SK-N-SH (cell line): ENCODE measurements at regions not wholly inside any gene's neighbourhood (a gene's known extent, or its start where the extent isn't known, plus 50 kb on each side); places are given as distances from the start of the nearest gene placed in this dataset.

Experiments used
- CTCF ChIA-PET: fragments of 300-600, 350-600 bp; formaldehyde crosslinking; extraction: SDS; loops from one replicate; lab custom pipeline; 2021; lab: Yijun Ruan, JAX
- POLR2A ChIA-PET: fragments of 350-600 bp; sonication (Branson Sonifier 250); formaldehyde crosslinking; extraction: SDS; loops from one replicate; lab custom pipeline; 2020; ENCODE audit warnings: antibody characterized with exemption, inconsistent platforms; lab: Yijun Ruan, JAX
- DNase-seq: peaks from one replicate; pipeline ENCODE4 v3.0.0; 2012
- H2AFZ ChIP-seq: fragments of 200-600 bp; sonication (generic); 2 replicates; pipeline ENCODE4 v1.8.1; 2016; ENCODE audit warnings: antibody characterized with exemption, mild to moderate bottlenecking, low read depth
- H3F3A ChIP-seq: fragments of 200-600 bp; sonication (generic); replicated peaks from 2 replicates; pipeline ENCODE3; 2016; ENCODE audit warnings: antibody characterized with exemption, mild to moderate bottlenecking; ENCODE audit not compliant: insufficient read depth
- H3K27ac ChIP-seq, 2 experiments: fragments of 200-500 bp in 1 of 2; fragments of 200-600 bp in 1 of 2; sonication (Bioruptor generic) in 1 of 2; sonication (generic), shearing (Covaris generic) in 1 of 2; 2 replicates each; pipeline versions ENCODE4 v1.5.1 to v1.6.1; 2014 to 2016; ENCODE audit warnings: low read depth in 2 of 2, inconsistent platforms in 1 of 2, low read length in 1 of 2, mild to moderate bottlenecking in 1 of 2, mixed read lengths in 1 of 2
- H3K27me3 ChIP-seq: fragments of 200-600 bp; sonication (generic), shearing (Covaris generic); 2 replicates; pipeline ENCODE4 v1.6.1; 2016; ENCODE audit warnings: mixed run types; ENCODE audit not compliant: insufficient read depth
- H3K36me3 ChIP-seq, 2 experiments: fragments of 200-500 bp in 1 of 2; fragments of 200-600 bp in 1 of 2; sonication (Bioruptor generic) in 1 of 2; sonication (generic) in 1 of 2; replicated peaks in 1 of 2; 2 replicates each; pipeline versions ENCODE3 to v1.5.1; 2014 to 2016; ENCODE audit warnings: low read length in 1 of 2, mild to moderate bottlenecking in 1 of 2; ENCODE audit not compliant: insufficient read depth in 2 of 2, control insufficient read depth in 1 of 2
- H3K4me1 ChIP-seq, 2 experiments: fragments of 200-500 bp in 1 of 2; fragments of 200-600 bp in 1 of 2; sonication (Bioruptor generic) in 1 of 2; sonication (generic), shearing (Covaris generic) in 1 of 2; 2 replicates each; pipeline versions ENCODE4 v1.5.1 to v1.6.1; 2014 to 2016; ENCODE audit warnings: low read depth in 1 of 2, low read length in 1 of 2, mixed run types in 1 of 2; ENCODE audit not compliant: insufficient read depth in 2 of 2, control insufficient read depth in 1 of 2
- H3K4me2 ChIP-seq: fragments of 200-600 bp; sonication (generic), shearing (Covaris generic); 2 replicates; pipeline ENCODE4 v1.6.1; 2017; ENCODE audit warnings: mixed run types
- H3K4me3 ChIP-seq, 2 experiments: fragments of 200-500 bp in 1 of 2; fragments of 200-600 bp in 1 of 2; sonication (Bioruptor generic) in 1 of 2; sonication (generic), shearing (Covaris generic) in 1 of 2; 2 replicates each; pipeline versions ENCODE4 v1.5.1 to v1.8.1; 2014 to 2016; ENCODE audit warnings: low read depth in 2 of 2, inconsistent platforms in 1 of 2, low read length in 1 of 2, mild to moderate bottlenecking in 1 of 2, mixed read lengths in 1 of 2, moderate library complexity in 1 of 2
- H3K79me2 ChIP-seq: fragments of 200-600 bp; sonication (generic); 2 replicates; pipeline ENCODE4 v1.8.1; 2017; ENCODE audit warnings: mild to moderate bottlenecking; ENCODE audit not compliant: insufficient read depth
- H3K9ac ChIP-seq: fragments of 200-600 bp; sonication (generic); 2 replicates; pipeline ENCODE4 v1.6.1; 2017; ENCODE audit warnings: mixed run types
- H3K9me2 ChIP-seq: fragments of 200-600 bp; sonication (generic); 2 replicates; pipeline ENCODE4 v1.6.1; 2017; ENCODE audit warnings: mixed run types
- H3K9me3 ChIP-seq: fragments of 200-600 bp; sonication (generic); 2 replicates; pipeline ENCODE4 v1.6.1; 2017; ENCODE audit warnings: mixed run types, mild to moderate bottlenecking, moderate library complexity
- H4K20me1 ChIP-seq: fragments of 200-600 bp; sonication (generic); 2 replicates; pipeline ENCODE4 v1.6.1; 2017; ENCODE audit warnings: mild to moderate bottlenecking, mixed run types; ENCODE audit not compliant: insufficient read depth
- CTCF ChIP-seq: fragments of 200-600 bp; sonication (generic); IDR thresholded peaks from 2 replicates; pipeline ENCODE4 v1.6.1; 2017; ENCODE audit warnings: antibody characterized with exemption, mild to moderate bottlenecking, moderate library complexity
- EP300 ChIP-seq, 2 experiments: IDR thresholded peaks; 2 replicates each; pipeline versions ENCODE4 v1.4.0 to v1.6.1; 2012; ENCODE audit warnings: borderline replicate concordance in 1 of 2, low read depth in 1 of 2, low read length in 1 of 2
- EZH2phosphoT487 ChIP-seq: fragments of 200-600 bp; sonication (generic); IDR thresholded peaks from 2 replicates; pipeline ENCODE4 v1.6.1; 2017; ENCODE audit warnings: low read depth, mixed run types, mild to moderate bottlenecking, antibody characterized with exemption, moderate library complexity, borderline replicate concordance
- FOSL2 ChIP-seq: IDR thresholded peaks from 2 replicates; pipeline ENCODE4 v1.4.0; 2012; ENCODE audit warnings: low read depth, mild to moderate bottlenecking, moderate library complexity, borderline replicate concordance
- FOXM1 ChIP-seq: IDR thresholded peaks from 2 replicates; pipeline ENCODE4 v1.4.0; 2012; ENCODE audit warnings: low read depth, mild to moderate bottlenecking
- GATA2 ChIP-seq: sonication (generic); formaldehyde crosslinking; IDR thresholded peaks from 2 replicates; pipeline ENCODE4 v1.5.0; 2020; ENCODE audit warnings: mild to moderate bottlenecking, missing genetic modification reagents
- MEF2A ChIP-seq: IDR thresholded peaks from 2 replicates; pipeline ENCODE4 v1.4.0; 2012; ENCODE audit warnings: low read depth, borderline replicate concordance
- PBX3 ChIP-seq: IDR thresholded peaks from 2 replicates; pipeline ENCODE4; 2012
- POLR2AphosphoS5 ChIP-seq: IDR thresholded peaks from 2 replicates; pipeline ENCODE4 v1.6.1; 2012; ENCODE audit warnings: low read depth, low read length
- RAD21 ChIP-seq: IDR thresholded peaks from 2 replicates; pipeline ENCODE4 v1.6.1; 2012; ENCODE audit warnings: mild to moderate bottlenecking, low read length
- RCOR1 ChIP-seq: fragments of 150-350 bp; IDR thresholded peaks from 2 replicates; pipeline ENCODE4 v1.6.1; 2017; ENCODE audit warnings: antibody characterized with exemption, low read length
- REST ChIP-seq: IDR thresholded peaks from 2 replicates; pipeline ENCODE4 v1.6.1; 2012; ENCODE audit warnings: mild to moderate bottlenecking, low read depth, low read length, moderate library complexity
- RFX5 ChIP-seq: IDR thresholded peaks from 2 replicates; pipeline ENCODE4 v1.6.1; 2012; ENCODE audit warnings: mild to moderate bottlenecking, improper control_type of control experiment, low read length
- RXRA ChIP-seq: IDR thresholded peaks from 2 replicates; pipeline ENCODE4 v1.4.0; 2012; ENCODE audit warnings: low read depth, mild to moderate bottlenecking, borderline replicate concordance
- SIN3A ChIP-seq: IDR thresholded peaks from 2 replicates; pipeline ENCODE4 v1.6.1; 2012; ENCODE audit warnings: low read depth, mild to moderate bottlenecking, low read length, moderate library complexity, borderline replicate concordance
- TEAD4 ChIP-seq: IDR thresholded peaks from 2 replicates; pipeline ENCODE4 v1.4.0; 2012; ENCODE audit warnings: mild to moderate bottlenecking, borderline replicate concordance; ENCODE audit not compliant: insufficient read depth
- USF1 ChIP-seq: IDR thresholded peaks from 2 replicates; pipeline ENCODE4 v1.4.0; 2012; ENCODE audit warnings: low read depth, borderline replicate concordance
- YY1 ChIP-seq: IDR thresholded peaks from 2 replicates; pipeline ENCODE4 v1.4.0; 2012; ENCODE audit warnings: low read depth, mild to moderate bottlenecking

GRCh38 chr12:83665634-83666218 lies 979.0 kb downstream of the TMTC2 start:
- DNase-seq = no peak
- Histone ChIP-seq H2AFZ (no peak overlapping the region), H3K79me2 (no peaks in the 10 kb centered on the region), H3K4me1 (peaks cover 0 to 12% of the 10 kb centered on the region in 2 experiments; a peak in 2 of 4 replicates), H3K27ac (peak overlapping the region in 1 of 2 experiments; percentile 91; a peak in 2 of 4 replicates), H3K27me3 (no peaks in the 10 kb centered on the region), H3K9me2 (no peaks in the 10 kb centered on the region), H3F3A (no peaks in the 10 kb centered on the region), H3K4me2 (no peak overlapping the region), H3K36me3 (no peaks in the 10 kb centered on the region), H4K20me1 (no peaks in the 10 kb centered on the region), H3K9ac (no peak overlapping the region), H3K4me3 (no peak overlapping the region), H3K9me3 (no peaks in the 10 kb centered on the region)
- no peak for TF ChIP-seq POLR2AphosphoS5
- no peak for TF ChIP-seq PBX3
- TF ChIP-seq RCOR1 = peak; percentile 26; the same call in 1 of the 2 replicates
- TF ChIP-seq EP300 (IDR thresholded peaks at IDR 0.05; ENCODE audit: borderline replicate concordance in 1 of 2, low read depth in 1 of 2, low read length in 1 of 2) = peak in 1 of 2 experiments; percentile 67; a peak in 1 of 4 replicates
- no peak for TF ChIP-seq USF1
- no peak for TF ChIP-seq YY1
- CTCF ChIA-PET = interaction anchor here (1.3 kb wide), 1 partner anchor 14 kb away, joined by 3 read pairs; no protein-coding TSS in a partner anchor
- POLR2A ChIA-PET = interaction anchor here (0.6 kb wide), 1 partner anchor 898 kb away, joined by 3 read pairs; no protein-coding TSS in a partner anchor

GRCh38 chr12:83664650-83665049 lies 977.9 kb downstream of the TMTC2 start:
- no peaks in the 10 kb centered on the region for H4K20me1 ChIP-seq
- H3K27ac ChIP-seq = peak overlapping the region in 1 of 2 experiments; percentile 91; a peak in 2 of 4 replicates
- H3K36me3 ChIP-seq = no peaks in the 10 kb centered on the region
- H3F3A ChIP-seq = no peaks in the 10 kb centered on the region
- no peaks in the 10 kb centered on the region for H3K9me3 ChIP-seq
- no peaks in the 10 kb centered on the region for H3K9me2 ChIP-seq
- no peak overlapping the region for H3K4me2 ChIP-seq
- peak; percentile 62 for DNase-seq
- ChIA-PET CTCF (interaction anchor here (1.3 kb wide), 1 partner anchor 15 kb away, joined by 3 read pairs; no protein-coding TSS in a partner anchor), POLR2A (interaction anchor here (0.6 kb wide), 1 partner anchor 56 kb away, joined by 3 read pairs; no protein-coding TSS in a partner anchor)
- H3K4me1 ChIP-seq = peaks cover 0 to 12% of the 10 kb centered on the region in 2 experiments; a peak in 2 of 4 replicates
- H3K9ac ChIP-seq = no peak overlapping the region
- H3K4me3 ChIP-seq = no peak overlapping the region
- no peaks in the 10 kb centered on the region for H3K27me3 ChIP-seq
- no peaks in the 10 kb centered on the region for H3K79me2 ChIP-seq
- no peak overlapping the region for H2AFZ ChIP-seq
- no peak for TF ChIP-seq REST
- no peak for TF ChIP-seq RFX5
- TF ChIP-seq FOXM1 = no peak
- TF ChIP-seq GATA2 (CRISPR knock-in tag) = peak; percentile 61
- no peak for TF ChIP-seq PBX3
- TF ChIP-seq YY1 = no peak
- TF ChIP-seq TEAD4 = no peak
- no peak for TF ChIP-seq FOSL2
- no peak for TF ChIP-seq CTCF
- no peak for TF ChIP-seq MEF2A
- no peak for TF ChIP-seq EZH2phosphoT487
- no peak for TF ChIP-seq POLR2AphosphoS5
- TF ChIP-seq SIN3A = no peak
- peak; percentile 22; the same call in 1 of the 2 replicates for TF ChIP-seq RAD21
- TF ChIP-seq RXRA = no peak
